Middle frontal gyrus (tissue), 1 donor: ENCODE measurements at regions not wholly inside any gene's neighbourhood (a gene's known extent, or its start where the extent isn't known, plus 50 kb on each side); places are given as distances from the start of the nearest gene placed in this dataset.

Source experiments
- DNase-seq: peaks from one replicate; pipeline ENCODE4 v3.0.0-alpha.2; 2015; ENCODE audit warnings: low spot score; ENCODE audit errors: extremely low spot score

- no peak for DNase-seq
Measured at GRCh38 chr2:21427606-21428005, 303.8 kb downstream of the TDRD15 start.

GRCh38 chr2:21428754-21429153 lies 305.0 kb downstream of the TDRD15 start:
- DNase-seq = no peak

DNA sequence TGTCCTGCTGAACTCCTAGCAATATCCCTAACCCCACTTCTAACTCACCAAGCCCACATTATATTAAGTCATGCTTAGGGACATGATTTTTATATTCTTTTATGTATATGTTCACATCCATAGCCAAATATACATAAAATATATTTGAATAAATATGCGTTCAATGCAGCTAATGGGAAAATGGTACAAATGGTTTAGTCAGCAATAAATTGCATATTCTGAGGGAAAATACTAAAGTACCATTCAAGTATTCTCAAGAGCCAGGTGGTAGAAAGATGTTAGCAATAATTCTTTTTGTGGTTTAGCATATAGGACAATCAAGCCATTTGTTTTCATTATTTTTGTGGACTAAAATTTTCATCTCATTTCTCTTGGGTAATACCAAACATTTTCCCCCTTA lies 306.0 kb downstream of the TDRD15 start:
- no peak for DNase-seq

GRCh38 chr2:21431078-21431477 lies 307.3 kb downstream of the TDRD15 start:
- no peak for DNase-seq

- DNase-seq = no peak
Measured at GRCh38 chr2:21438949-21439348, 315.2 kb downstream of the TDRD15 start.

DNA sequence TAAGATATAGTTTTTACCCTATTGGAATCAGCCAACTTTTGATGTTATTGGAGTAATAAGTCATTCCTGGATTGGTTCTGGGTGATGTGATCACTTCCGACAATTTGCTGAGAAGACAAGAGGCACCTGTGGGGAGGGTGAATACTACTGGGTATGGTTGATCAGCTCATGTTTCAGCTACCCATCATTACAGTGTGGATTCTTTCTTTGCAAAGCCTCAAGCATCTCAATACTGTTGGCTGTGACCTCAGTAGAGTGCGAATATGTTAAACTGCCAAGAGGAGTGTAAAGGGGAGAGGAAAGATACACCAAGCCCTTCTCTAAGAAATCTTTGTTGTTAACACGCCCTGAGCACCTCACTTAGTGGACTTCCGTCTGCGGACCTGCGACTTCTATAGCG lies 317.7 kb downstream of the TDRD15 start:
- no peak for DNase-seq

DNA sequence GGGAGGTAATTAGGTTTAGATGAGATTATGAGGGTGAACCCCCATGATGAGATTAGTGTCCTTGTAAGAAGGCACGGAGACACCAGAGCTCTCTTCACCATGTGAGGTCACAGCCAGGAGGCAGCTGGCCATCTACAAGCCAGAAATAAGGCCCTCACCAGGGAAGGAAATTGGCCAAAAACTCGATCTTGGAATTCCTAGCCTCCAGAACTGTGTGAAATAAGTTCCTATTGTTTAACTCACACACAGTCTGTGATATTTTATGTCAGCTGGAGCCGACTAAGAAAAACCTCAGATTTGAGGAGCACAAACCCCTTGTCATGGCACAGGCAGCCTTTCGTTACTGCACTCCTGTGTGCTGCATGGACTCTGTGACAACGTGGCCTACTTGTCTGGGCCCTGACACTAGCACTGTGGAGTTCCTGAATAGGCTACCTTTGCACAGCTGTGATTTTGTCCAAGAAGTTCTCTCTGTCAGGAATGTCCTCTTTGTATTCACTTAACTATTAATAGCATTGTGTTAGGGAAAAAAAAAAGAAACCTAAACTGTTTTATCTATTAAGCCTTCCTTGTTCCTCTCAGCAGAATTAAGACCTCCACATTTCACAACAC lies 319.8 kb downstream of the TDRD15 start:
- no peak for DNase-seq

DNA sequence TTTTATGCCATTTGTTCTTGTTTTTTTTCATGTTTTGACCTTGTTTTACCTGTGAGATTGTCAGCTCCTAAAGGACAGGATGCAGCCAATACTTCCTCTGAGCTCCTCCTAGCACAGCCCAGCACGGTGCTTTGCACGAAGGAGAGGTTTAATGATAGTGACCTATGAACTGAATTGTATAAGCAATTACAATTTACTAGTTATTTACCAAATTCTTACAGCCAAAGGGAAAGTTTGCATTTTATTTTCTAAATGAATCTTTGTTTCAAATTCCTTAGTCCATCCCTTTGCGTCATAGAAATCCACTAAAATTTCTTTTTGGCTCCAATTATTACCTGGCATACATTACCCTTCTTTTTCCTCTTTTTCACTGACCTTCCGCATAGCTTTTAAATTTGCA lies 326.1 kb downstream of the TDRD15 start:
- DNase-seq = no peak

DNA sequence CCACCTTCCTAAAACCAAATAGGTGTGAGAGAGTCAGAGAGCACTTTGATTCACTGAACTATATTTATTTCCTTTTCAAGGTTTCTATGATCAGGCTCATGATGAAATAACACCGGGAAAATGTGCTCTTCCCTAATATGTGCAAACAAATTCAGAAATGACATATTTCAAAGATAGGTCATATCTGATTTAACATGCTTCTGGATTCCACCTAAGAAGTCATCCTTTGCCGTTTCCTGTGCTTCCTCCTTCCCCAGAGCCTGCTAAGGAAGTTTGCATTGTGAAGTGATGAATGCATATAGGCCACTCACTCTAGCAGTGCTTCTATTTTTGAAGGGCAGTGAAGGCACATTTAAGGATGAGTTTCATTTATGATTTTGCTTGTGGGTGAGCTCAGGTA lies 327.6 kb downstream of the TDRD15 start:
- no peak for DNase-seq

DNA sequence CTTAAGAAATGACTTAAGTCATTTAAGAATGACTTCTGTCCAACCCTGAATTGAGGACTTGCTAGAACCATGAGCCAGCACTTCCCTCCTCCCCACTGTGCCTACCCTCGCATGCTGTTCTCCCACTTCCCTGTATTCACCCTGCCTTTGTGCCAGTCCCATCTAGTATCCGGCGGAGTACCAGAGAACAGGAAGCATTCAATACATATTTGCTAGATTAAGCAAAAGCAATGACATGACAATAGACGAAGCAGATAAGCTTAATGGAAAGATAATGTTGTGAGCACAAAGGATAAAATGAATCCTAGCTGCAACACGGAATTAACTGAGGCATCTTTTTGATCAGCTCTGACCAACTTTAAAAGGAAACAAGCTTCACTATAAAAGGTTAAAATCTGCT lies 328.5 kb downstream of the TDRD15 start:
- DNase-seq = no peak

- DNase-seq = no peak
Measured at GRCh38 chr2:21452678-21453077, 328.9 kb downstream of the TDRD15 start.

DNA sequence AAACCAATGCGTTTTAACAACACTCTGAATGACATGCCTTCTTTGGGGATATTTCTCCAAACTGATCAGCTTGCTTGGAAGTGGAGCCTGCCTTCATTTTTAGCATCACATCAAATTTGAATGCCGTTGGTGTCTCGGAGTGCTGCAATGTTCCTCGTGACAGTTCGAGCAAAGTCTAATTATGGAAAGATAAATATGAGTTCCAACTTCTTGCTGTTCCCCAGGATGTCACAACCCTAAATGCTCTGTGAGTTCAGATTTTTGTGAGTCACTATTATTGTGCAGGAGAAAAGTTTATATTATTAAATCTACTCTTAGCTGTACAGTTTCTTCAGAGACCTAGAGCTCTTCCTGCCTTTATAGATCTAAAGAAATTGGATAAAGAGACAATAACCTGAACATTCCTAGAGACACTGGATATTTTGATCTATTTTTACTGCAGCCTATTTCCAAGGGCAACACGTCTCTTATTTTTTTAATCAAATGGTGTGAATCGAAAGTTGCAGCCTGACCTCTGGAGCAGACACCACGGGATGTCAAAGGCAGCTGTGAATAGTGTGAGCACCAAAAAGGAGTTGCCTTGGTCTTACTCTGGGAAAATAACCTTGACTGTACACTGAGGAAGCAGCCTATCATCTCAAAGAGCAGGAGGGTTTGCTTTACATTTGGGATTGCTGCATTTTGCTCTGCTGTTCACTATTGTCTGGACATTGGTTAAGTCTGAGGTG lies 330.1 kb downstream of the TDRD15 start:
- no peak for DNase-seq

DNA sequence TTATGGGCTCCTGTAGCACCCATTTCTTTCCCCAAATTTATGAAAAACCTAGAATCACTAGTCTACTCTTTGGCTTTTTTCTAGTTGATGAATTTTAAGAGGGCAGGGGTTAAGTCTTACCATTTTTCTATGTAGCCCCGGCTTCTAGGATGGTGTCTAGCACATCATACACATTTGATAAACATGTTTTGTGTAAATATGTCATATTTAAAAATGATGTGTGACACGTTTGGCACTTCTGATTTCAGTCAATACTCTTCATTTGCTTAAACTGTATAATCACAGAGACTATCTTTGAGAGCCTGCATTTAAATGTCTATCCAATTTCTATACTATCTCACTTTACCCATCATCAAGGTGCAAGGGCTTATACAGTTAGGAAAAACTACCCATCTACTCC lies 331.1 kb downstream of the TDRD15 start:
- DNase-seq = no peak

DNA sequence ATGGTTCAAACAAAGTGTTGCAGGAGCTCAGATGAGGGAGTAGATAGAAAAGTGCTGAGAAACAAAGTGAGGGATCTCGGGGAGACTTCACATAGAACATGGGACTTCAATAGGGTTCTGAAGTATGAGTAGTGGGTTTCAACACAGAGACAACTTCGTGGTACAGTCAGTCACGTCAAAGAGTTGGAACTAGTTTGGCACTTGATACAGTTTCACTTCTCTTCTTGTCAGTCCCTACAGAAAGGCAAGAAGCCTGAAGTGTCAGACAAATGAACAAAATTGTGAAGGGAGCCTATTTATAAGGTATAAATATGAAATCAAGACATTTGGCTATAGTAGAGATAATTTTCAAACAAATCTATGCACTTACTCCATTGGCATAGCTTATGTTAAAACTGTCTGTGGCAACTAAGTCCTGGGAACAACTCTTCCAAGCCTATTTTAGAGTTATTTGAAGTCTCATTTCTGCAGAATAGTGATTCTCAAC lies 338.0 kb downstream of the TDRD15 start:
- no peak for DNase-seq

GRCh38 chr2:21466341-21466927 lies 342.7 kb downstream of the TDRD15 start:
- DNase-seq = no peak

GRCh38 chr2:21467280-21467818 lies 343.6 kb downstream of the TDRD15 start:
- no peak for DNase-seq

DNA sequence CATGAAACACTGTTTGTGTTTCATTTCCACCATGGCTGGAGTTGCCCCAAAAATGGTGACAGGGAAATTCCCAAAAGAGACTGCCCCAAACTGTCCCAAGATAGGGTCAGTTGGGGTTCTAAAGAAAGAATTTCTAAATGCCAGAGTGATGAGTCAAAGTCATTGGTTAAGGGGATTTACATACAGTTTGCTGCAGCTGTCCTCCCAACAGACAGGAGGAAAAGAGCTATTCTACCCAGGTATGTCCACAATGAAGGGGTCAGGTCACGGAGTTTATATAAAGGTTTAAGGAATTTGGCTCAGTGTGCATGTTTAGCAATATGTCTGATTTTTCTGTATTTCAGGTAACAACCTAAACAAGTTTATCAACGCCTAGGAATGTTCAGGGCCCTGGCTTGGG lies 344.1 kb downstream of the TDRD15 start:
- no peak for DNase-seq

DNA sequence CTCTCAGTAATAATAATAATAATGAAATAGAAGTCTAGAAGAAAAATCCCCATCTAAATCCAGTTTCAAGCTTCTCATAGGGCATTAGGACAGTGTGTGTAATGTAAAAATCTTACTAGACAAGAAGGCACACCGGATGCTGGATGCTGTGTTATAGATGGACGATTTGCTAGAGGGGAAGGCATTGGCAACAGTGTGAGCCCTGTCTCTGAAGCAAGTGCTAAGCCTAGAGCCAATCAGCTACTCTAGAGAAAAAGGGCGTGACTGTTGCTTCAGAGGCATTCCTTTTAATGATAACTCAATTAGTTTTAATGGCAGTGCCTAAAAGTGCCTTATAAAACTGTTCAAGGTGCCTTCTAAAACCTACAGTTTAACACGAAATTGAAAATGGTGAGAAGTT lies 344.9 kb downstream of the TDRD15 start:
- DNase-seq = no peak

GRCh38 chr2:21469158-21469557 lies 345.4 kb downstream of the TDRD15 start:
- no peak for DNase-seq

DNA sequence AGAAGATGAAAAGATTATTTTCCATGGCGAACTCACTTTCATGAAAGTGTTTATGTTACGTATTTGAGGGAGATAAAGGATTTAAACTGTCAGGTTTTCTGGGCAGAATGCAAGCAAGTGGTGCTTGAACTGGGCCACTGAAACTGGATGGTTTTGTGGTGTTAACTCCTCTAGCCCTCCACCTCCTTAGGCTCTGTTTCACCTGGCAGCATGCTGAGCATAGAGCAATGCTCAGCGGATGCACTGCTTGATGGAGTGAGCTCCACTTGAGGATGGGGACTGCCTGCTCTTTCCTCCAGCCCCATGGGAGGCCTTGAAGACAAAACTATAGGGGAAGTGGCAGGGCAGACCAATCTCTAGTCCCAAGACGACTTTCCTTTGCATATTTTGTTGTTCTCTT lies 345.8 kb downstream of the TDRD15 start:
- DNase-seq = no peak

- DNase-seq = no peak
Measured at GRCh38 chr2:21480162-21480561, 356.4 kb downstream of the TDRD15 start.

DNA sequence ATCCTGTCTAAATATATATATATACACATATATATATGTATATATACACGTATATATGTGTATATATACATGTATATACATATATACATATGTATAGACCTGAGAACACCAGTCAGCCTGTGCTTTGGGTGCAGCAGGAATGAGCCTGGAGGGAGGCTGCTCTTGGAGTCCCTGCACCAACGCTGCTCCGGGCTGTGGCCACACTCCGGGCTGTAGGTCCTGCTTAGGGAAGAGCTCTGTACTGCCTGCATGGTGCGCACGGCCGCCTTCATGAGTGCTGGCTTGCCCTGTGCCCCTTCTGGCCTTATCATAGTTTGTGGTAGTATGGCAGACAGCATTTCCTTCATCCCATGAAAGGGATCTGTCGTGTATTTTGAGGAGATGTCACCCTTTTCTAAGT lies 360.9 kb downstream of the TDRD15 start:
- DNase-seq = no peak

- DNase-seq = no peak
Measured at GRCh38 chr2:21486445-21486844, 362.7 kb downstream of the TDRD15 start.
